ENCODE measurements at regions not wholly inside any gene's neighbourhood (a gene's known extent, or its start where the extent isn't known, plus 50 kb on each side); places are given as distances from the start of the nearest gene placed in this dataset.

DNA sequence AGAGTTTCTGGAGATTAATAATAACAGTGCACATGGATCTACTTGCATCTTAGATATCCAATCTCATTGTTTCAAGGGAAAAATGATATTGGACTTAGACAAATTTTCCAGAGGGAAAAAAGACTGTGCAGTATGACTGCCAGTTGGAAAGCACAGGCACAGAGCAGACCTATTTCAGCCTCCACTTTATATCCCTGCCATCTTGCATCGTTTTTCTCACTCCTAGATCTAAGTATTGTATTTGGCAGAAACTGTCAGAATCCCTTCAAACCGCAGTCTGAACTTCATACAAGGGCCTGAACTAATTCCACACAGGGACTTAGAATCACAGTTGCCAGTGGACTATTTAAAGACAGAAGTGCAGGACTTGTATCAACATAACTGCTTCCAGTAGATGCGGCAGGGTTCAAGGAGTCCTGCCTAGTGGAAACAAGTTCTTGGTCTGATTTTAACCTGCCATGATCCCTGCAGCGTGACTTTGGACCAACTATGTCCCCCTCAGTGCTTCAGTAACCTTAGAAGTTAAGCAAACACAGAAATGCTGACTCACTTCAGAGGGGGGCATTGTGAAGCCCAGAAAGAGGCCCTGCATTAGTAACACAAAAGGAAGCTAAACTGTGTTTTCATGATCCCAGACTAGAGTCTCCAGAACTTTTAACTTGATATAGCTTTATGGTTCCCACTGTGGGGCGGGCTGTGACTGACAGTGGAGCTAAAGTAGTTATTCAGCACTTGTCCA is 95.7 kb upstream of the PALS2 start:
- no peak for DNase-seq

DNA sequence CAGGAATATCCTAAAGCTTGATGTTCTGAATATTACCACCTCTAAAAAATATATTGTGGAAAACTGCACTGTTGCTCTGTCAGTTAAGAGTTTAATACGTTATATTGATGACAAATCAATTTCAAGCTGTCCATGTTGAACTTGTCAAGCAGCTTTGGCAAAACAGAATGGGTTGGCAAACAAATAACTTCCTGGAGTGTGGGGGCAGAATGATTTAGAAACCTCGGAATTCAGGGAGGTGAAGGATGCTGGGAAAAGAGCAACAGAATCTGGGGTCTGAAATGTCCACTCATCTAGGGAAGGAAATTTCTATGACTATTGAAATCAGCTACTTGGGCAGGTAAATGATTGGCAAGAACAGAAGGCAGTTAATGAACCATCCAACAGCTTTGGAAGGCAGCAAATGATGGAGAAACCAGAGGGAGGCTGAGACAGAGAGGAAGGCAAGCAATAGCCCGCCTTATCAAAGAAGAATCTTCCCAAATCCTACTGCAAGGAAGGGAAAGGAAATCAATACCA is 95.1 kb upstream of the PALS2 start:
- no peak for DNase-seq

DNA sequence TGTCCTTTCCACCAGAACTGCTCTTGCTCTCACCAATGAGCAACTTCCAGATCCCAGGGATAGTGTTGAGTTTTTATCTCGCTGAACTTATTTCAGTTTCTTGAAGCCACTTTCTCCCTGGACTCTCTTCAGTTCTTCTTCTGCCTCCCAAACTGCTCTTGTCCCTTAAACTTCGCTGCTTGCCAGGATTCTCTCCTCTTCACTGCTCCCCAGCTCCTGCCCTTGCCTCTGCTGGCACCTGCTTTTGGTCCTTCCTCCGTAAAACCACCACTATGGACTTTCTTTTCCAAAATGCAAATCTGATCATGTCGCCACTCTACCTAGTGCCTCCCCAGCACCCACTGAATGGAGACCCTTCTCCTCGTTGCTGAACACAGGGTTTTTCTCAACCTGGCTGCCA is 92.8 kb upstream of the PALS2 start:
- no peak for DNase-seq

DNA sequence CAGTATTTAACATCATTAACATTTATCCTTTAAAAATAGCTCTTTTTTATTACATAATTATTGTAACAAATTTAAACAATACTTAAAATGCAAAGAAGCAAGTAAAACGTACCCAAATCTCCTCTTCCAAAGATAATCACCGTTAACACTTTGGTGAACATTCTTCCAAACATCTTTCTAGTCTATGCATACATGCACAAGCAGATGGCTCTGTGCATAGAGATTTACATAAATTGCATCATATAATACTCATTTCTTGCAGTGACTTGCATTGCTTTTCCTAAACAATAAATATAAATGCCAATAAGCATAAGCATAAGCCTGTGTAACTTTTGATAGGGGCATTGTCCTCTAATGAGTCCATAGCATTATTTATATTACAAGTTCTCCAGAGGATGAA is 89.4 kb upstream of the PALS2 start:
- no peak for DNase-seq

DNA sequence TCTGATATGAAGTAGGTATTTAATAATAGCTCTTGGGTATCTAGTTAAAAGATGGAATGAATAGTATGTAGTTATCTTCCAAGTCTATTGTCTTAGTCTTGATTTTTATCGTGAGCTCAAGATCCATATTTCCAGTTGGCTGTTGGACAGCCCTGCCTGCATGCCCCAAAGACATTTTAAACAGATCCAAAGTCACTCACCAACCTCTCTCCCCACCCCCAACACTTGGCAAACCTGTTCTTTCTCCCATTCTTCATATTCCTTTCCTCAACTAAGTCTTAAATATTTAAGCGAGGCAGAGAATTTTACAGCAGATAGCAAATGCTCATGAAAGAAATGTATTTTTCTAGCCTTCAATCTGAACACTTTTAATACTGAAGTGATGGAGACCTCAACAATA is 80.7 kb upstream of the PALS2 start:
- no peak for DNase-seq

DNA sequence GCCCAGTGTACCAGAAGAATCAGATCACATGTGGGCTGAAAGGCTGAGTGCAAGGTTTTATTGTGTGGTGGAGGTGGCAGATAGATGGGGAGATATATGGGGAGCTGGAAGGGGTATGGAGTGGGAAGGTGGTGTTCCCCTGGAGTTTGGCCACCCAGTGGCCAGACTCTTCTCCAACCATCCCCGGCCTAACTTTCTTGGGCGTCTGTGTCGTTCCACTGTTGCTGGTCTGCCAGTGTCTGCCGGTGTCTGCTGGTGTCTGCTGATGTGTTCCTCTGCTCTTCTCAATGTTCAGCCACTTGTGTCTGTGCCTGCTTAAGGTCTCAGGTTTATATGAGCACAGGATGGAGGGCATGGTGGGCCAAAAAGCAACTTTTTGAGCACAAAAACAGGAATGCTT is 78.4 kb upstream of the PALS2 start:
- DNase-seq, result no peak

DNA sequence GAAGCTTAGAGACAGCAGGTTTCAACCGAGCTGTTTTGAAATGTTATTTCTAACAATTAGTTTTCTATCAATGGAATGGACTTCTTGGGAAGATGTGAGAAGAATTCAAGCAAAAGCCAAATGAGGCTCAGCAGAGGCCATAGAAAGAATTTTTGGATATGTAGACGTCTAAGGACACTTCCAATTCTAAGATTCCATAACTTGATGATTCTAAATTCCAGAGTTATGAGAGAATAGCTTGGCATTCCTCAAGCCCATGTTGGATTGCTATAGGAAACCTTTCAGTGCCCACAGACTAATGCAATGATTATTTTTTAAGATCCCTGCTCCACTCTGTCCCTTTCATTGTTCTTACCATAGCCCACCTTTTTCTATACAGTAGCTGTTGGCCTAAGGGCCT is 77.2 kb upstream of the PALS2 start:
- no peak for DNase-seq

DNA sequence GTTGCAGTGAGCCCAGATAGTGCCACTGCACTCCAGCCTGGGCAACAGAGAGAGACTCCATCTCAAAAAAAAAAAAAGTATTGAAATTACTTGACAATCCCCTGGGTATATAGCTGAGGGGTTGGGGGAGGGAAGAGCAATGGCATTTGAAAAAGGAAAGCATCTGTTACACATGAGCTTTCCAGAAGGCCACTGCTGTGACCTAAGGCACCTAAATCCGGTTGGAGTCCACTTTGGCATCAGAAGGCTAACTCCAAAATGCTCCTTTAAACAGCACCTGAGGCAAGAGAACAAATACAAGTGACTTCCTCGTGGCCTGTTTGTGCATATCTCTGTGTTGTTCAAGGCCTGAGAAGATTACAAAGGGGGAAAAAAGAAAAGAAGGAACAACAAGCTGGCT is 74.8 kb upstream of the PALS2 start:
- DNase-seq, result no peak

DNA sequence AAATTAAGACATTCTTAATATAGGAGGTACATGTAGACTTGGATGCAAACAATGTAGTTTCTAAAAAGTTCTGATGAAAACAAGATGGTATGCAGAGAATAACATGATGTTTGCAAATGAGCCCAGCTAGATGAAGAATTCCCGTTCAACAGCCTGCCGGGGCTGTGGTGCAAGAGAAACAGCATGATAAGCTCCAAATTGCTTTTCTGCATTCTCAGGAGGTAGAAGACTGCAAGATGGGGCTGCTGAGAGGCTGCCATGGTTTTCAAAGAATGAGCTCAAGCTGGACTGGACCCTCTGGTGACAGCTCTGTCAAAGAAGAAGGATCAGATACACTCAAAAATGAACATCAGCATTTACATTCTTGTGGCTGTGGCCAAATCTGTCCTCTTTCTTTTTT is 73.4 kb upstream of the PALS2 start:
- DNase-seq, result no peak

DNA sequence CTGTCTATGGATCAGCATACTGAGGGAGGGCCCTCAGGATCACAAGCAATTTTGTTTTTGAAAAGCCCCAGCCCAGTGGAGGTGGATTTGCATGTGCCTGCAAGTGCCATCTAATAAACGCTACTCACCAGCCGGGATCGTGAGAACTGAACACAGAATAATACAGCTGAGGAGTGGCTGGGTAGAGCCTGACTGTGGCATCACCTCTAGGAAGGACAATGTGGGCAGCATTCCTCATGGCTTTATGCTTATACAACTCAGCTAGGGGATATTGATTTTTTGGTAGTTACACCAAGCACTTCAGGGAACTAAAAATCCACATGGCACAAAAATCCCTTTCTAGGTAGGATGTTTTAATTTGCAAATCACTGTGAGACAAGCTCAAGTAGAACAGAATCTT is 72.7 kb upstream of the PALS2 start:
- no peak for DNase-seq

DNA sequence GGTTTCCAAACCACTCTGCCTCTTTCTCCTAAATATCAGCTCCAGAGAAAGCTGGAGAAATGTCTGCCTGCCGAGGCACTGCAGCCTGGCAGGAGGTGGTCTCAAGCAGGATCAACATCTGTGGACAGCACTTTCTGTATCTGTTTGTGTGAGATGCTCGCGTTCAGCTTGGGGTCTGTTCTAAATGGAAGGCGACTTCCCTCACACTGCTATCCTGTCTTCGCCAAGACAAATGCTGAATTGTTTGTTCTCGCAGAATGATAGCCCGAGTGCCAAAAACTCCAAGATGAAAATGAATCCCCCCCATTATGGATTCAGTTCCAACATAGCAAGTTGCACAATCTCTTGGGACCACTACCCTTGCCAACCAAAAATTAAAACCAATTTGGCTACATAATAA is 72.2 kb upstream of the PALS2 start:
- DNase-seq, result no peak

DNA sequence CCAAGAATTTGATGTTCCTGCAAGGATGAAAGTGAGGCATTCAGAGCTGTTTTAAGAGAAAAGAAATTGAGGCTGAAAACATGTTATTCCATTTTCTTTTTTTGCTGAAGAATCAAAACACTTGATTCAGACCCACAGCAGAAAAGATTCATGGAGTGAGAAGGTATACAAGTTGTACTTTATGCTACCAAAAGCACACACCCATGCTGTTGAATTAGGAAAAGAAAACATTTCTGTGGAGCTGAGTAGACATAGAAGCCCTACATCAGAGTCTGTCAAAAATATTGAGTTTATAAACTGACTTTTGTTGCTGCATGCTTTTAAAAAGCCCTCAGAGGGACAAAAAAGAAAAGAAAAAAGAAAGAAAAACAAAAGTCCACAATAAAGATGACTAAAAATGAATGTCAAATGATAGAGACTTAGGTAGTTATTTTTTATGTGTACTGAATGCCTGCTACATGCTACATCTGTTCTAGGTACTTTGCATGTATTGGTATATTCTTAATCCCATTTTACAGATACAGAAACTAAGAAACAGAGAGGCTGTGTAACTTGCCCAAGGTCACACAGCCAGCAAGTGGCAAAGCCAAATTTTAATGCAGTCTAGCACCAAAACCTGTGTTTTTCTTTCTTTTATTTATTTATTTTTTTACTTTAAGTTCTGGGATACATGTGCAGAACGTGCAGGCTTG is 71.7 kb upstream of the PALS2 start:
- no peak for DNase-seq

DNA sequence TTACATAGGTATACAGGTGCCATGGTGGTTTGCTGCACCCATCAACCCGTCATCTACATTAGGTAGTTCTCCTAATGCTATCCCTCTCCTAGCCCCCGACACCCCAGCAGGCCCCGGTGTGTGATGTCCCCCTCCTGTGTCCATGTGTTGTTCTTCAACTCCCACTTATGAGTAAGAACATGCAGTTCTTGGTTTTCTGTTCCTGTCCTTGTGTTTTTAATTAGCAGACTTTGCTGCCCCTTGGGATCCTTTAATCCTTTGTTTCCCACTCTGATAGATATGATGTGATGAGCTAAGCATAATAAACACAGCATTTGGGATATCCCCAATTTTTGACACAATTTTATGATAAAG is 71.1 kb upstream of the PALS2 start:
- DNase-seq, result no peak

DNA sequence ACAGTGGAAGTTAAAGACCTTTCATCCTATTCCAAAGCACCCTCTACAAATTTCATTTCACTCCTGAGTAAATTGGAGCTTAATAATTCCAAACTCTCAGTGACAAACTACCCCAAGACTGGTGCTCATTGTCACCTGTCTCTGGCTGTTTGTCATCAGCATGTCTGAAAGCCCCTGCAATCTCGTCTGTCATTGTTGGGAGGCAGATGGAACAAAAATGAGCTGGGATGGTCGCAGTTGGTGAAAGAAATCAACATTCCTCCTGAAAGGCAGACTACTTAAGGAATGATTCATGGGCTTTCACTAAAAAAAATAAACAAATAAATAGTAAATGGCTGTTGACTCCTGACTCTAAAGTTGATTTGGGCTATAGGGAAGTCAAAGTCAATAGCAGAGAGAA is 69.7 kb upstream of the PALS2 start:
- DNase-seq, result no peak

DNA sequence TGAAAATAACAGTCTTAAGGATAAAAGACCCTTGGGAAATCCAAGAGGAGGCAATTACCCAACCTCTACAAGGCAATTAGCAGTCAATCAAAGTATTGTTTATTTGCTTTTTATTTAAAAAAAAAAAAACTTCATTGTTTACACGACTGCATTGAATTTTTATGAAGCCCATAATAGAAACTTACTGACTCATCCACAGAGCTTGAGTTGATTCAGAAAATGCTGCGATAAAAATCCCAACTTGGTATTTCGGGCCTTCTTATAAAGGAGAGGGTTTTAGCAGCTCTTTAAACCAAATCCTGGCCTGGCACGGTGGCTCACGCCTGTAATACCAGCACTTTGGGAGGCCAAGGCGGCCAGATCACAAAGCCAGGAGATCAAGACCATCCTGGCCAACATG is 69.2 kb upstream of the PALS2 start:
- DNase-seq, result no peak

DNA sequence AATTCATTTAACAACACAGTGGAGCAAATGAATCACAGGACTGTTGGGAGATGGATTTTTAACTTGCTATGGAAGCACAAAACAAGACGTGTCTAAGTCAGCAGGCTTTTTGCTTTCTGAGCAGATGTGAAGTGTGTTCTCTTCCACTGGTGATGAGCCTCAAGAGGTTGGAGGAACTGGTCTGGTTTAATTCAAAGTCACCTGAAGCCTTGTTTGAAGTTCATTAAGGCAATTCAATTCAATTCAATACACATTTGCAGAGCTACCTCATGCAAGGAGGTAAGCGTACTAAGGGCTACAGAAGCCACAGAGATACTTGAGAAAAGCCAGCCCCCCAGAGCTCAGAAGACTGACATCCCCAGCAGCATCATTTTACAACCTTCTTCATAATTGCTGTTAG is 68.4 kb upstream of the PALS2 start:
- no peak for DNase-seq

DNA sequence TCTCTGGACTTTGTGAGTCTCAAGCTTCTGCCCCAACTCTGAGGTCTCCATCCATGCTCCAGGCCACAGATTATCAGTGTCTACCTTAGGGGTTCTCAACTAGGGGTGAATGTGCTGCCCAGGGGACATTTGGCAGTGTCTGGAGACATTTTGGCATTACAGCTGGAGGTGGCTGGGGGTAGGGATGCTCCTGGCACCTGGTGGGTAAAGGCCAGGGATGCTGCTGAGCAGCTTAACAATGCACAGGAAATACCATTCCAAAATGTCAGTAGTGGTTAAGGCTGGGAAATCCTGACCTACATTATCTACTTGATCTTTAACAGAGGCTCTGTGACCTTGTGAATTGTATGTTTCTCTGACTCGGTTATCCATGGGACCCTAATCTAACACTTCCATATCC is 67.3 kb upstream of the PALS2 start:
- DNase-seq, result no peak

DNA sequence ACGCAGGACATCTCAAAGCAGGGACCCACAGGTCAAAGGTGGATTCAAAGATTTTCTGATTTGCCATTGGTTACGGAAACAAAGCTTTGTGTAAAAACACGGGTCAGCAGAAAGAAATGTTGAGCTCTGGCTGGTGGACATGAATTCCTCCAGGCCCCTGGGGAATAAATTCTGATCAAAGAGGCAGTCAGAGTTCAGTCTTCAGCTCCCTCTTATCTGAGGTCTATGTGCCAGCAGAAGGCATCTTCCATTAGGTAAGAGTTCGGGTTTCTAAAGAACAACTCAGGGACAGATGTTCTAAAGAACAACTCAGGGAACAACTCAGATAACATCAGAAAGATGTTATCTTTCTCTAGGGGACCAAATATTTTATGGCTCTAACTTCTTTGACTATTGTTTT is 64.9 kb upstream of the PALS2 start:
- DNase-seq, result no peak

DNA sequence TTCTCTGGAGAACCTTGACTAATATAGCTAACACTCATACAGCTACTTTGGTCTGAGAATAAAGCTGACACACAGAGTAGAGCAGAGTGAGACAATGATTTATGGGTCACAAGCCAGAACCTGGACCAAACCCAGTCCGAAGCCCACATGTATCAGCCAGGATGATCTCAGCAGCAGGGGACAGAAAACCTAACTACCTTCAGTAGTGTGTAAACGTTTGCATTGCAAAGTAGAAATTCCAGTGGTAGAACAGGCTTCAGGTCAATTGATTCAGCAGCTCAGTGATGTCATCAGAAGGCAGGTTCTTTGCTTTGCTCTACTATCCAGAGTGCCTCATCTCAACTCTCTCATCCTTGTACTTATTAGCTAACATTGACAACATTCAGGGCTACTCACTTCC is 62.5 kb upstream of the PALS2 start:
- no peak for DNase-seq

DNA sequence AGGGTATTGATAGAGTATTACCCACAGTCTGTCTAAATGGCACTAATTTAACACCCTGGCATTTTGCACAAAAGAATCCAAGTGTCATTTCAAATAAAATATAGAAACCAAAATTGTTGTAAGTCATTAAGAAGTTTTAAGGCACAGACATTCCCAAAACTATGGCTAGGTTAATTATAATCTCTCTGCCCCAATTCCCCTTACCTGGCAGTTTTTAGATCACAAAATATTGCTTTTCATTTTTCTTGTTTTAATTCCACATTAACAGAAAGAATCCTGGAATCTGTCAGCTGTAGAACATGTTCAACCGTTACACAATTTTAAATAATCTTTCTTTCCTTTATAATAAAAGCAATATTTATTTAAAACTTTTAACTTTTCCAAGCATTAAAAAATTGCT is 56.1 kb upstream of the PALS2 start:
- DNase-seq, result no peak

DNA sequence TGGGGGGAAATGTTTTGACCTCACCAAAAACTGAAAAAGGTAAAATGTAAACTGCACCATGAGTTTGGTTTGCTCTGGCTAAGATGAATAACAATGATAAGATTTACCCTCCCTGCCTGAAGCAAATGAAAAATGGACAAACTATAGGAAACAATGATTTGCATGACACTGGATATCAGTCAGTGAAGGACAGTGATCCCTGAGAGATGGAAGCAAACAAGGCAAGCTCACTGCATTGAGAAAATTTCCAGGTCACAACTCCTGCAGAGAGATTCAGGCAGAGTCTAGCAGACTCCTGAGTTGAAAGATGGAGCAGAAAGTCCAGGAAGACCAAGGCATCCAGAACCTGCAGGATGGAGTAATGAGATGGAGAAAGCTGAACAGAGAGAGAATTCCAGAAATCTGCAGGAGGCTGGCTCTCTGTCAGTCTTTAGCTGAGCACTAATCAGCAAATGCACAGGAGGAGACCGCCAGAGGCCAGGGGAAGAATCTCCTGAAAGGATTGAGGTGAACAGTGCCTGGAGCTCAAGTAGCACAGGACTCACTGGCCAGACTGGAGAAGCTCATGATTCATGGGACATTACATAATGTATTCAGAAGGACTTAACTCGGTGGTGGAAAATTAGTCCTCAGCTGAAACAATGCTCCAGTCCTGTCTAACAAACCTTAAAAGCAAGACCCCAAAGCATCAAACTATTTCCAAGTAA is 51.2 kb upstream of the PALS2 start:
- no peak for DNase-seq

All from MV-4-11 (cell line).